K562 (cell line): ENCODE measurements at regions not wholly inside any gene's neighbourhood (a gene's known extent, or its start where the extent isn't known, plus 50 kb on each side); places are given as distances from the start of the nearest gene placed in this dataset.

ENCODE experiments used
- ZBTB17 ChIP-seq: fragments of 450-650 bp; formaldehyde crosslinking; IDR thresholded peaks from 2 replicates; pipeline ENCODE4 v1.4.0; 2020; ENCODE audit warnings: mild to moderate bottlenecking
- TF ChIP-seq, protein P1 (sequence below), 3 experiments: IDR thresholded peaks in 2 of 3; conservative IDR thresholded peaks in 1 of 3; 2 replicates each; pipeline ENCODE4 v1.5.1; 2011 to 2012; ENCODE audit warnings: low read length in 3 of 3, mild to moderate bottlenecking in 3 of 3, control low read depth in 2 of 3, improper control_type of control experiment in 1 of 3, inconsistent platforms in 1 of 3, low read depth in 1 of 3, mixed read lengths in 1 of 3, moderate library complexity in 1 of 3; ENCODE audit not compliant: insufficient read depth in 2 of 3
- TF ChIP-seq, protein P2 (sequence below): sonication (generic); formaldehyde crosslinking; IDR thresholded peaks from 2 replicates; pipeline ENCODE4 v1.5.0; 2020; ENCODE audit warnings: missing genetic modification reagents

DNA sequence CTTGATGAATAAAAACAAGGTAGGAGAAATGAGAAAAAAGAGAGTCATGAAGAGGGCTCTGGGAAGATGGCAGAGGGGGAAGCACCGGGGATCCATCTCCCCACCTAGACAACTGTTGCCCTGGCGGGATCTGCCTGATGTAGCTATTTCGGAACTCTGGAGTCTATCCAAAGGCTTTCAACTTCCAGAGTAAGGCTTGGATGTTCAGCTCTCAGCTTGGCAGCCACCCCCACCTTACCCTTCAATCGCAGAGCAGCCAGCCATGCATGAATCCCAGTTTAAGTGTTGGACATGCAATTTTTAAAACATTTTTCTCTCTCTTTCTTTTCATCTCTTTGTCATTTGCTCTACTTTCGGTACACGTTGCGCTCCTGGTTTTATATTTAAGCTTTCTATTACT lies 275.9 kb upstream of the EXOC2 start:
- TF ChIP-seq, protein P1, sequence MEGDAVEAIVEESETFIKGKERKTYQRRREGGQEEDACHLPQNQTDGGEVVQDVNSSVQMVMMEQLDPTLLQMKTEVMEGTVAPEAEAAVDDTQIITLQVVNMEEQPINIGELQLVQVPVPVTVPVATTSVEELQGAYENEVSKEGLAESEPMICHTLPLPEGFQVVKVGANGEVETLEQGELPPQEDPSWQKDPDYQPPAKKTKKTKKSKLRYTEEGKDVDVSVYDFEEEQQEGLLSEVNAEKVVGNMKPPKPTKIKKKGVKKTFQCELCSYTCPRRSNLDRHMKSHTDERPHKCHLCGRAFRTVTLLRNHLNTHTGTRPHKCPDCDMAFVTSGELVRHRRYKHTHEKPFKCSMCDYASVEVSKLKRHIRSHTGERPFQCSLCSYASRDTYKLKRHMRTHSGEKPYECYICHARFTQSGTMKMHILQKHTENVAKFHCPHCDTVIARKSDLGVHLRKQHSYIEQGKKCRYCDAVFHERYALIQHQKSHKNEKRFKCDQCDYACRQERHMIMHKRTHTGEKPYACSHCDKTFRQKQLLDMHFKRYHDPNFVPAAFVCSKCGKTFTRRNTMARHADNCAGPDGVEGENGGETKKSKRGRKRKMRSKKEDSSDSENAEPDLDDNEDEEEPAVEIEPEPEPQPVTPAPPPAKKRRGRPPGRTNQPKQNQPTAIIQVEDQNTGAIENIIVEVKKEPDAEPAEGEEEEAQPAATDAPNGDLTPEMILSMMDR (IDR thresholded peaks at IDR 0.05 in 2 of 3, conservative IDR thresholded peaks at IDR 0.05 in 1 of 3; ENCODE audit: insufficient read depth in 2 of 3, low read depth in 1 of 3, low read length in 3 of 3) = no peak
- TF ChIP-seq, protein P2, sequence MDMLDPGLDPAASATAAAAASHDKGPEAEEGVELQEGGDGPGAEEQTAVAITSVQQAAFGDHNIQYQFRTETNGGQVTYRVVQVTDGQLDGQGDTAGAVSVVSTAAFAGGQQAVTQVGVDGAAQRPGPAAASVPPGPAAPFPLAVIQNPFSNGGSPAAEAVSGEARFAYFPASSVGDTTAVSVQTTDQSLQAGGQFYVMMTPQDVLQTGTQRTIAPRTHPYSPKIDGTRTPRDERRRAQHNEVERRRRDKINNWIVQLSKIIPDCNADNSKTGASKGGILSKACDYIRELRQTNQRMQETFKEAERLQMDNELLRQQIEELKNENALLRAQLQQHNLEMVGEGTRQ (CRISPR knock-in tag) = no peak
- no peak for TF ChIP-seq ZBTB17 (CRISPR knock-in tag)
